ENCODE measurements at regions not wholly inside any gene's neighbourhood (a gene's known extent, or its start where the extent isn't known, plus 50 kb on each side); places are given as distances from the start of the nearest gene placed in this dataset.

DNA sequence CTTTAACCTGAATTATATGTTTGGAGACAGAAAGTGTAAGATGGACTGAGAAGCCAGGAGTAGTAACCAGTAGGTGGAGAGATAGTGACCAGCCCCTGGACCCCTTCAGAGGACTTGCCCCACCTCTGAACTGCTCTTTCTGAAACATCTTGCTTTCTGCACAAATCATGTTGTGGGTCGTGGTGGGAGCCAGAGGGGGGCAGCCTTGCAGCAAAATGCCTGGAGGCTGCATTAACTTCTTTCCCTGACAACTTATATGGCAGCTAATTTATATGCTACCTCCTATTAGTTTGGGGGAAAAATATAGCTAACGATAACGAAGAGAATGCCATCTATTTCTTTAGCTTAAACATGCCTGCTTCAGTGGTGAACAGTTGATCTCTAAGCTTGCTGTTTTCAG lies 859.8 kb downstream of the MAFB start:
- Histone ChIP-seq H3K4me3 (no peak overlapping the region), H3K9me3 (no peaks in the 10 kb centered on the region), H3K36me3 (no peaks in the 10 kb centered on the region), H3K4me1 (no peaks in the 10 kb centered on the region), H3K27ac (no peak overlapping the region), H3K27me3 (no peaks in the 10 kb centered on the region)
- ATAC-seq: no peak
- 38 to 50% methylated on average over 3 of the region's 3 CpGs for WGBS, 2 donors (ENCODE audit: low coverage in 1 of 2)
- TF ChIP-seq EP300 (IDR thresholded peaks at IDR 0.05) (no peak), POLR2AphosphoS5 (IDR thresholded peaks at IDR 0.05) (no peak), POLR2A (IDR thresholded peaks at IDR 0.05) (no peak), CTCF (IDR thresholded peaks at IDR 0.05) (peak in 1 of 4 experiments; percentile 29)

GRCh38 chr20:39825950-39826349 lies 863.1 kb downstream of the MAFB start:
- ATAC-seq: no peak
- no peaks in the 10 kb centered on the region for H3K4me1 ChIP-seq
- no peak overlapping the region for H3K4me3 ChIP-seq
- H3K27me3 ChIP-seq: no peaks in the 10 kb centered on the region
- WGBS, 2 donors (ENCODE audit: low coverage in 1 of 2): 82 to 87% methylated on average over 3 of the region's 3 CpGs
- H3K9me3 ChIP-seq: no peaks in the 10 kb centered on the region
- TF ChIP-seq CTCF (IDR thresholded peaks at IDR 0.05): no peak
- H3K36me3 ChIP-seq: no peaks in the 10 kb centered on the region
- no peak overlapping the region for H3K27ac ChIP-seq

GRCh38 chr20:39825524-39825923 lies 863.4 kb downstream of the DHX35 start:
- no peak overlapping the region for H3K4me3 ChIP-seq
- 86 to 93% methylated on average over 3 of the region's 3 CpGs for WGBS, 2 donors (ENCODE audit: low coverage in 1 of 2)

DNA sequence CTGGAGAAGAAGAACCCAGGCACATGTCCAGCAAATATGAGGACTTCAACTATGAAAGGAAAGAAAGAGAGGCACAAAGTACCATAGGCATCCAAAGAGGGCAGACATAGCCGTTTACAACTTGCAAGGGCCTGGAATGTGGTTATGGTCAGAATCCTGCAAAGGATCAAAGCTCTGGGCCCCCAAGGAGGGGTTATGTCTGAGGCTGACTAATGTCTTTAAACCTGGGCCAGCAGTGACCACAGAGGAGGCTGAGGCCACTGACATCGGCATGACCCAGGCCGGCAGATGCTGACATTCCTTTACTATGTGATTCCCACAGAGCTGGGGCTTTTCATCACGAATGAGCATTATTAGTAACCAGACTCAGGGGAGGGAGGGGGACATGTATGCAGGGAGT lies 861.1 kb downstream of the DHX35 start:
- TF ChIP-seq POLR2AphosphoS5 (IDR thresholded peaks at IDR 0.05): no peak
- no peak for TF ChIP-seq POLR2A (IDR thresholded peaks at IDR 0.05)
- TF ChIP-seq EP300 (IDR thresholded peaks at IDR 0.05): no peak
- no peak for TF ChIP-seq CTCF (IDR thresholded peaks at IDR 0.05)
- Histone ChIP-seq H3K36me3 (no peaks in the 10 kb centered on the region), H3K27me3 (no peaks in the 10 kb centered on the region), H3K4me3 (no peak overlapping the region), H3K4me1 (no peaks in the 10 kb centered on the region), H3K9me3 (no peaks in the 10 kb centered on the region), H3K27ac (no peak overlapping the region)
- 50 to 51% methylated on average over 4 of the region's 4 CpGs for WGBS, 2 donors (ENCODE audit: low coverage in 1 of 2)
- no peak for ATAC-seq

More at GRCh38 chr20:39825524-39825923, 863.4 kb downstream of the DHX35 start:
- Histone ChIP-seq H3K4me1 (no peaks in the 10 kb centered on the region), H3K36me3 (no peaks in the 10 kb centered on the region), H3K9me3 (no peaks in the 10 kb centered on the region), H3K27me3 (no peaks in the 10 kb centered on the region), H3K27ac (no peak overlapping the region)
- no peak for ATAC-seq
- no peak for TF ChIP-seq POLR2AphosphoS5 (IDR thresholded peaks at IDR 0.05)
- no peak for TF ChIP-seq CTCF (IDR thresholded peaks at IDR 0.05)
- TF ChIP-seq EP300 (IDR thresholded peaks at IDR 0.05): no peak
- TF ChIP-seq POLR2A (IDR thresholded peaks at IDR 0.05): no peak

DNA sequence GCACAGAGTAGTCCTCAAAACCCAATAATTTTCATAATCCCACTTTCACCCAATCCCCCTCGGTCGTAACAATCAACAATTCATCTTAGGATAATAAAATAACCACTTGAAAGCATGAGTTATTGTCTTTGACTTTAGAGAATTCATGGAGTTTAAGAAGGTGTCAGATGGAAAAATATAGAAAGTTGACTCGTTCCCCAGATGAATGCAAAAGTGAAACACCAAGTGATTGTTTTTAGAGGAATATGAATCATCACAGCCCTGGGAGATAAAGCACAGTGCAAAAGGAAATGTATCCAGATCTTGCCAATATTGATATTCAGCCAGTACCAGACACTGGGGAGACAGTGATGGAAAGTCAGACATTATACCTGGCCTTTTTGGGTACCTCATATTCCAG lies 860.5 kb downstream of the DHX35 start:
- Histone ChIP-seq H3K36me3 (no peaks in the 10 kb centered on the region), H3K27me3 (no peaks in the 10 kb centered on the region), H3K27ac (no peak overlapping the region), H3K4me3 (no peak overlapping the region), H3K4me1 (no peaks in the 10 kb centered on the region), H3K9me3 (no peaks in the 10 kb centered on the region)
- TF ChIP-seq POLR2AphosphoS5 (IDR thresholded peaks at IDR 0.05): no peak
- TF ChIP-seq EP300 (IDR thresholded peaks at IDR 0.05): no peak
- no peak for TF ChIP-seq CTCF (IDR thresholded peaks at IDR 0.05)
- no peak for TF ChIP-seq POLR2A (IDR thresholded peaks at IDR 0.05)
- 33 to 50% methylated on average over 1 to 3 of the region's 3 CpGs for WGBS, 2 donors (ENCODE audit: low coverage in 1 of 2)
- no peak for ATAC-seq
